Hematopoietic multipotent progenitor cell treated with erythropoietin and hydrocortisone succinate and interleukin-3 and kit ligand, for 17 days (in vitro differentiated cells): ENCODE measurements at regions not wholly inside any gene's neighbourhood (a gene's known extent, or its start where the extent isn't known, plus 50 kb on each side); places are given as distances from the start of the nearest gene placed in this dataset.

Source experiments
- DNase-seq: peaks from one replicate; pipeline ENCODE4 v3.0.0-alpha.2; 2015; ENCODE audit warnings: low spot score

GRCh38 chr2:117639401-117639800 lies 175.1 kb upstream of the DDX18 start:
- no peak for DNase-seq

DNA sequence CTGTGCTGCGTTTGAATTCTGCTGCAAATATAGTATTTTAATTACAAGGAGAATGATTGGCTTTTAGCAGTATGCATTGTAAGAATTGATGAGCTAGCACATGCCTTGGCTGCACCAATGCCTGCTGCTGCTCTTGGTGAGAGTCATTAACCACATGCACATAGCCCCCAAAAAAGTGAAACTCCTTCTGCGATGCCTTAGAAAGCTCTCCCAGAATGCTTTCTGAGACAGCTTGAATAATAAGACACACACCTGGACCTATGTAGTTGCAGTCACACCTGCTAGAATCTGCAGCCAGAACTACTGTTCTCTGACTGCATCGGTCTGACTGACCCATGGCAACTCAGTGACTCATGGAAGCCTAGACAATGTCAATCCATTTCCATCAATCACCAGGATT lies 170.1 kb upstream of the DDX18 start:
- DNase-seq: no peak

- DNase-seq: no peak
Measured at GRCh38 chr2:117645458-117645857, 169.0 kb upstream of the DDX18 start.

DNA sequence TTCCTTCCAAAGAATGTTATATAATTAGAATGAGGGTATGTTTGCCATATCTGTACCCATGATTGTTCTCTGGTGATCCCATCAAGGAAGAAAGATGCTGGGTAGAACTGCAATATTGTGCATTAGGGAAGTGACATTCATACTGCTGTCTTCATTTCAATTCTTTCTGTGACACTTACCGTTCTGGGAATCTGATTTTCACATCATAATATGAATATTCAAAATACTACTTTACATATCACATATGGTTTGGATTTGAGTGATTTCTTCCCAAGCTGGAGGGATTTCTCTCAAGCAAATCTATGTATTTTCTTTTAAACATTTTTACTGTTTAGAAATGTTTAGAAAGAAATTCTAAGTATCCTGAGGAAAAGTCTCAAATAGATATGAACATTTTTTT lies 168.4 kb upstream of the DDX18 start:
- DNase-seq: no peak

DNA sequence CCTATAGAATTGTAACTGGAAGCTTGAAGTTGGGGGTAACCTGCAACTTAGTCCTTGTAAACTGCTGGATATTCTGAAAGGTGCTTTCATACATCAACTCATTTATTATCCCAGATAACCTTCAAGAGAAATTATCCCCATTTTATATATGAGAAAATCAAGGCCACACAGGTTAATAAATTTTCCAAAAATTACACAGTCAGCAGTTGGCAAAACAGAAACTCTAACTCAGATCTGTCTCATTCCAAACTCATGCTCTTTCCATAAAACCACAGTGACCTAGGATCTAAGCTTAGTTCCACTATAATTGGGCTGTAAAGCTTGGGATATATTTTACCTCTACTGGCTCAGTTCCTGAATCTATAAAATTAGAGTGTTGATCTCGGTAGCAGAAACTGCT lies 167.6 kb upstream of the DDX18 start:
- DNase-seq: no peak

- DNase-seq: no peak
Measured at GRCh38 chr2:117656546-117656945, 157.9 kb upstream of the DDX18 start.

GRCh38 chr2:117661619-117662018 lies 152.9 kb upstream of the DDX18 start:
- no peak for DNase-seq

- no peak for DNase-seq
Measured at GRCh38 chr2:117674172-117674571, 140.3 kb upstream of the DDX18 start.

GRCh38 chr2:117679952-117680351 lies 134.5 kb upstream of the DDX18 start:
- no peak for DNase-seq

- DNase-seq: no peak
Measured at GRCh38 chr2:117684919-117685318, 129.6 kb upstream of the DDX18 start.

DNA sequence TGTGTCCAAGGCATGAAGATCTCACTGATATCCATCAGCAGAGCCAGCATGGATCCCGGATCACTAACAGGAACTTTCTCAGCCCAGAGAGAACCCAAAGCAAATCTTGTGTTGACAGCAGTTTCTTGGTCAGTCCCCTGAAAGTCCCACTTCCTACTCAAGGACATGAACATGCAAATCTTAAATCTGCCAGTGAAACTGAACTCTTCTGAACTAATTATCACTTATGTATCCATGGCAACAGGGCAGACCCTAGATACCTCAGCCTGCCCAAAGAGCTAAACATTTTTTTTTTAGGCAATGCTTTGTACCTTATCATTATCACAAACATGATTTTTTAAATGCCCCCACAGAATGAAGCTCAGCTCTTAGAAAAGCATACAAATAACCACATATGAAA lies 127.8 kb upstream of the DDX18 start:
- DNase-seq: no peak

- DNase-seq: no peak
Measured at GRCh38 chr2:117691595-117691994, 122.9 kb upstream of the DDX18 start.

- no peak for DNase-seq
Measured at GRCh38 chr2:117692001-117692763, 122.3 kb upstream of the DDX18 start.

GRCh38 chr2:117693154-117693553 lies 121.3 kb upstream of the DDX18 start:
- no peak for DNase-seq

DNA sequence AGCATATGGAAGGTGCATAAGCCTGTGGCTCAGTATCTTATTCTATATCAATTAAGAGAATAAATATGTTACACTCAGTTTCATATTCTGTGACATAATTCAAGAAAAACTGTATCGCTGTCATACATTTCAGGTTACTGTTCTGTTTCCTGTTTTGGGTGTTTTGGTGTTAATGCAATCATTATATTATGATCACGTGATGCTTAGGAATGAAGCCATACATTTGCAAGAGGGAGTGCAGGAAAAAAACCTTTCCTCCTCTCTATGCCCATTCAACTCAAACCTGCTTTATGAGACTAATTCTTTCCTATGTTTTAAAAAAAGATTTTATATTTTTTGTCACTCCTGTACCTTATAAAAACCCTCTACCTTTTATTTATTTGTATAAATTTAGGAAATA lies 120.8 kb upstream of the DDX18 start:
- no peak for DNase-seq

- DNase-seq: no peak
Measured at GRCh38 chr2:117698287-117698686, 116.2 kb upstream of the DDX18 start.

DNA sequence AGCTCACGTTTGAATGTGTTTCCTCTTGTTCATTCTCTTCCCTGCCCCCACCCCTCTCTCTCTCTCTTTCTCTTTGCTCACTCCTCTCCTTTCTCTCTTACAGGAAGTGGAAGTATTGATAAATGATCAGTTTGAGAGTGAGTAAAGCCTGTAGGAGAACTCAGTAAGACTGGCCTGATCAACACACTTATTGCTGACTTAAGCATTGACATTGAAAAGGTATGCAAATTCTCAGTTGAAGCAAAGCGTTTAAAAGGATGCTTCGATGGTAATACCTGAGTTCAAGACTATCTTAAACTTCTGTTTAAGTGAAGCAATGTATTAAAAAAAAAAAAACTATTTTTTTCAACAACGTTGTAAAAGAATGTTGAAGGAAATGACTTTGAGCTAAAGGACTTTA lies 115.7 kb upstream of the DDX18 start:
- no peak for DNase-seq

DNA sequence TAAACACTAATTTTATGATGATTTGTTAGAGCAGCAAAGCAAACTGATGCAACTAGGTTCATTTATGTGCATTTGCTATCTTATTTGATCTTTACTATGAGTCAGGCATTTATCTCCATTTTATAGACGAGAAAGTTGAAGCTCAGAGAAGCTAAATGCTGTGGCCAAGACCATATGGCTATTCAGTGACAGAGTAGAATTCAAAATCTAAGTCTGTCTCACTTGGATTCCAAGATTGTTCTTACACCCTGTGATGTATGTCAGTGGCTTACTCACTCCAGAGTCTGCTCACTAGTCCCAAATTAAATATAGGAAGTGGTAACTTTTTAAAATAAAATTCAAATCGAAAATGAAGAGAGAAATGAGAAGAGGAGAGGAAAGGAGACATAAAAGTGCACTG lies 114.0 kb upstream of the DDX18 start:
- no peak for DNase-seq

DNA sequence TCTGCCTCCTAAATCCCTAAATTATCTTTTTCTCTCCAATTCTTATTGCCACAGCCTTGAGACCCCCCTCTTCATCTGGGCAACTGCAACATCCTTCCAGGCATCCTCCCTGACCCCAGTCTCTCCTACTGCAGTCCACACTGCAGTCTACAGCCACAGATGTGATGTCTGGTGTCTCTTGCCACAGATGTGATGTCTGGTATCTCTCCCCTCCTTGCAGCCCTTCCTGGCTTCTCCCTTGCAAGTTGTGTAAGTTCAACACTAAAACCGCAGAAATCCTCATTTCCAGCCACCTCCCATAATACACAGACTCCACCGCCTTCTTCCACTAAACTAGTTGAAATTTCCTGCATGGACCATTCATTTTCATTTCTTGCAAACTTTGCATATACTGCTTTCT lies 113.1 kb upstream of the DDX18 start:
- DNase-seq: no peak

DNA sequence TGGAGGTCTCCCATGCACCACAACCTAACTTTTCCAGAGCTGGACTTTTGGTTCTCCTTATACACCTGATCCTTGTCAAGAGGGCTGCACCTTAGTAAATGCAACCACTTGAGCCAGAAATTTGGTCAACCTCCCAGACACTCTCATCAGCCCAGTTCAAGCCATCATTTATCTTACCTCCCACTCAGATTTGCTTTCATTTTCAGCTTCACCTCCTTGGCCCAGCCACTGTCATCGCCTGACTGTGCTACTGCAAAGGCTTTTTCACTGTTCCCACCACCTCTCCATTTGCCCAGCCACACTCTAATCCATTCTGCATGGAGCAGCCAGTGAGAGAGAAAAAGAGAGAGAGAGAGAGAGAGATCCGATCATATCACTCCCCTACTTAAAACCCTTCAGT lies 112.4 kb upstream of the DDX18 start:
- no peak for DNase-seq

GRCh38 chr2:117703858-117704257 lies 110.6 kb upstream of the DDX18 start:
- no peak for DNase-seq

DNA sequence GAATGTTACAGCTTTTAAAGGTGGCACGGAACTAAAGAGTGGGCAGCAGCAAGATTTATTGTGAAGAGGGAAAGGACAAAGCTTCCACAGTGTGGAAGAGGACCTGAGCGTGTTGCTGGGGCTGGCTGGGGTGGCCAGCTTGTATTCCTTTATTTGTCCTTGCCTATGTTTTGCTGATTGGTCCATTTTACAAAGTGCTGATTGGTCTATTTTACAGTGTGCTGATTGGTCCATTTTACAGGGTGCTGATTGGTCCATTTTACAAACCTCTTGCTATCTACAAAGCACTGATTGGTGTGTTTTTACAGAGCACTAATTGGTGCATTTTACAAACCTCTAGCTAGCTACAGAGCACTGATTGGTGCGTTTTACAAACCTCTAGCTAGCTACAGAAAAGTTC lies 109.7 kb upstream of the DDX18 start:
- no peak for DNase-seq

GRCh38 chr2:117707874-117708273 lies 106.6 kb upstream of the DDX18 start:
- no peak for DNase-seq

DNA sequence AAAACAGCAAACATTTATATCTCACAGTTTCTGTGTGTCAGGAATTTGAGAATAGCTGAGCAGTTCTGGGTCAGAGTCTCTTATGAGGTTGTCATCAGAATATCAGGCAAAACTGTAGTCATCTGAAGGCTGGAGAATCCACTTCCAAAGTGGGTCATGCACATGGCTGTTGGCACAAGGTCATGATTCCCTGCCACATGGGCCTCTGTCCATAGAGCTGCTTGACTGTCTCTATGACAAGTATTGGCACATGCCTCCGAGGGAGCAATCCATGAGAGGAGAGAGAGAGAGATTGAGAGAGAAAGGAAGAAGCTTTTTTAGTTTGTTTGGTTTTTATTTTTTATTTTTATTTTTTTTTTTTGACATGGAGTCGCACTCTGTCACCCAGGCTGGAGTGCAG lies 101.8 kb upstream of the DDX18 start:
- no peak for DNase-seq

DNA sequence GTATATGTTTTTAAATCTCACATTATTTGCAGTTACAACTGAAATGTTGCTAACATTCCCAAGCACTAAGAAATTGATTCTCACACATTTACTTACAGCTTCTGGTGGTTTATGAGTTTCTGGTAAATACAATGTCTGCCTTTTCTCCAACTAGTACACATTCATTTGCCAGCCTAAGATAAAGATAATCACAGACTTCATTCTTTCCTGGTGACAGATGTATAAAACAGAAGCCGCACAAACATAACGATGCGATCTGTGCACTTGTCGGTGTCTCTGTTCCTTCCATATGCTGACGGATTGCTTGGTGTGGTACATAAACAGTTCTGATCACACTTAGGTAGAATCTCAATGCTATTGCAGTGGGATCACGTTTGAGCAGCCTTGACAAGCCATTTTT lies 100.4 kb upstream of the DDX18 start:
- DNase-seq: no peak
